ENCODE measurements at regions not wholly inside any gene's neighbourhood (a gene's known extent, or its start where the extent isn't known, plus 50 kb on each side); places are given as distances from the start of the nearest gene placed in this dataset.

- intact Hi-C loops (cut with DNase I), result no loop called here
- TF ChIP-seq CTCF (IDR thresholded peaks at IDR 0.05), result no peak
These were observed 963.6 kb upstream of the CNTNAP5 start for GRCh38 chr2:123061534-123061933.

GRCh38 chr2:123073371-123073770 is 951.7 kb upstream of the CNTNAP5 start:
- WGBS, 3 donors, result 33 to 77% (median 76%) methylated on average over 1 of the region's 1 CpG
- no peaks in the 10 kb centered on the region for H3K4me1 ChIP-seq
- DNase-seq (no peak), ATAC-seq (no peak)
- no peak overlapping the region for H3K27ac ChIP-seq
- H3K36me3 ChIP-seq (ENCODE audit: insufficient read depth in 1 of 2, low read depth in 1 of 2), result no peaks in the 10 kb centered on the region
- intact Hi-C loops (cut with DNase I), result no loop called here
- H3K27me3 ChIP-seq (ENCODE audit: insufficient read depth in 3 of 3, low read length in 2 of 3), result no peaks in the 10 kb centered on the region
- H3K9me3 ChIP-seq, result no peaks in the 10 kb centered on the region
- no peak for TF ChIP-seq CTCF (IDR thresholded peaks at IDR 0.05)
- H3K4me3 ChIP-seq, result no peak overlapping the region

More at GRCh38 chr2:123061534-123061933, 963.6 kb upstream of the CNTNAP5 start:
- no peak overlapping the region for H3K27ac ChIP-seq
- DNase-seq, result no peak
- H3K4me3 ChIP-seq, result no peak overlapping the region
- 58 to 62% (median 62%) methylated on average over 2 of the region's 2 CpGs for WGBS, 3 donors
- no peaks in the 10 kb centered on the region for H3K27me3 ChIP-seq (ENCODE audit: insufficient read depth in 3 of 3, low read length in 2 of 3)
- H3K9me3 ChIP-seq, result no peaks in the 10 kb centered on the region
- no peak for ATAC-seq
- no peaks in the 10 kb centered on the region for H3K36me3 ChIP-seq (ENCODE audit: insufficient read depth in 1 of 2, low read depth in 1 of 2)
- H3K4me1 ChIP-seq, result no peaks in the 10 kb centered on the region

- ATAC-seq (no peak), DNase-seq (no peak)
- intact Hi-C loops (cut with DNase I), result no loop called here
- Histone ChIP-seq H3K27ac (no peak overlapping the region), H3K9me3 (no peaks in the 10 kb centered on the region), H3K36me3 (ENCODE audit: insufficient read depth in 1 of 2, low read depth in 1 of 2) (no peaks in the 10 kb centered on the region), H3K4me1 (no peaks in the 10 kb centered on the region), H3K27me3 (ENCODE audit: insufficient read depth in 3 of 3, low read length in 2 of 3) (no peaks in the 10 kb centered on the region), H3K4me3 (no peak overlapping the region)
- no peak for TF ChIP-seq CTCF (IDR thresholded peaks at IDR 0.05)
These were observed 951.1 kb upstream of the CNTNAP5 start for GRCh38 chr2:123073956-123074355.

- H3K36me3 ChIP-seq (ENCODE audit: insufficient read depth in 1 of 2, low read depth in 1 of 2), result no peaks in the 10 kb centered on the region
- H3K4me3 ChIP-seq, result no peak overlapping the region
- no peaks in the 10 kb centered on the region for H3K4me1 ChIP-seq
- no peaks in the 10 kb centered on the region for H3K27me3 ChIP-seq (ENCODE audit: insufficient read depth in 3 of 3, low read length in 2 of 3)
- no peak for DNase-seq
- WGBS, 3 donors, result 54 to 65% (median 58%) methylated on average over 2 of the region's 2 CpGs
- ATAC-seq, result no peak
- TF ChIP-seq CTCF (IDR thresholded peaks at IDR 0.05), result no peak
- intact Hi-C loops (cut with DNase I), result no loop called here
- H3K27ac ChIP-seq, result no peak overlapping the region
- no peaks in the 10 kb centered on the region for H3K9me3 ChIP-seq
These were observed 948.0 kb upstream of the CNTNAP5 start for GRCh38 chr2:123077101-123077500.

GRCh38 chr2:123080331-123080730 is 944.8 kb upstream of the CNTNAP5 start:
- H3K9me3 ChIP-seq, result no peaks in the 10 kb centered on the region
- TF ChIP-seq CTCF (IDR thresholded peaks at IDR 0.05), result no peak
- intact Hi-C loops (cut with DNase I), result no loop called here
- DNase-seq (no peak), ATAC-seq (no peak)
- no peak overlapping the region for H3K27ac ChIP-seq
- no peak overlapping the region for H3K4me3 ChIP-seq
- H3K27me3 ChIP-seq (ENCODE audit: insufficient read depth in 3 of 3, low read length in 2 of 3), result no peaks in the 10 kb centered on the region
- 66 to 79% (median 76%) methylated on average over 3 of the region's 3 CpGs for WGBS, 3 donors
- no peaks in the 10 kb centered on the region for H3K4me1 ChIP-seq
- no peaks in the 10 kb centered on the region for H3K36me3 ChIP-seq (ENCODE audit: insufficient read depth in 1 of 2, low read depth in 1 of 2)
